HEK293 (cell line): ENCODE measurements at regions not wholly inside any gene's neighbourhood (a gene's known extent, or its start where the extent isn't known, plus 50 kb on each side); places are given as distances from the start of the nearest gene placed in this dataset.
"Not testable (repeated sequence)": the region's sequence is repeated elsewhere in the genome, so short reads cannot be mapped to it uniquely, and the experiment has no call there.

Experiments used
- CTCF ChIA-PET: fragments of 350-600 bp; formaldehyde crosslinking; extraction: SDS; loops from one replicate; lab custom pipeline; 2021; ENCODE audit warnings: antibody characterized with exemption; lab: Yijun Ruan, JAX
- POLR2A ChIA-PET: fragments of 300-600 bp; formaldehyde crosslinking; extraction: SDS; loops from one replicate; lab custom pipeline; 2020; ENCODE audit warnings: antibody characterized with exemption, inconsistent platforms; lab: Yijun Ruan, JAX
- H3K27ac ChIP-seq: fragments of 200-500 bp; sonication (Bioruptor generic); 2 replicates; pipeline ENCODE4 v1.5.1; 2014; ENCODE audit warnings: low read depth, low read length, control low read depth, inconsistent platforms; ENCODE audit errors: extremely low read depth
- H3K36me3 ChIP-seq, 2 experiments: fragments of 200-500 bp in 1 of 2; sonication (Bioruptor generic) in 1 of 2; 1 replicate in 1 of 2; 2 replicates in 1 of 2; pipeline ENCODE4 v1.5.1; 2014 to 2017; ENCODE audit warnings: inconsistent platforms in 2 of 2, low read length in 2 of 2; ENCODE audit not compliant: control insufficient read depth in 2 of 2, insufficient read depth in 1 of 2
- H3K4me1 ChIP-seq: fragments of 200-500 bp; sonication (Bioruptor generic); 2 replicates; pipeline ENCODE4 v1.5.1; 2014; ENCODE audit warnings: mild to moderate bottlenecking, low read length, inconsistent platforms; ENCODE audit not compliant: control insufficient read depth, insufficient read depth
- H3K4me3 ChIP-seq: 2 replicates; pipeline ENCODE4 v1.5.1; 2011; ENCODE audit warnings: low read depth, mild to moderate bottlenecking, control low read depth, low read length, moderate library complexity
- H3K9me3 ChIP-seq: fragments of 200-500 bp; sonication (Bioruptor generic); 2 replicates; pipeline ENCODE4 v1.5.1; 2014; ENCODE audit warnings: low read depth, low read length, inconsistent platforms; ENCODE audit not compliant: control insufficient read depth, insufficient read depth
- KLF1 ChIP-seq: fragments of 450-650 bp; formaldehyde crosslinking; IDR thresholded peaks from 2 replicates; pipeline ENCODE4 v1.5.1; 2016; ENCODE audit warnings: missing biosample characterization, missing genetic modification characterization
- PRDM1 ChIP-seq: fragments of 450-650 bp; formaldehyde crosslinking; IDR thresholded peaks from 2 replicates; pipeline ENCODE4; 2016; ENCODE audit warnings: missing biosample characterization, missing genetic modification characterization
- ZEB2 ChIP-seq: fragments of 450-650 bp; formaldehyde crosslinking; IDR thresholded peaks from 2 replicates; pipeline ENCODE4 v1.5.1; 2016; ENCODE audit warnings: missing biosample characterization, missing genetic modification characterization
- ZNF366 ChIP-seq: fragments of 450-650 bp; formaldehyde crosslinking; conservative IDR thresholded peaks from 2 replicates; pipeline ENCODE4 v1.5.1; 2016; ENCODE audit warnings: missing biosample characterization, missing genetic modification characterization
- ZNF549 ChIP-seq: fragments of 450-650 bp; IDR thresholded peaks from 2 replicates; pipeline ENCODE4 v1.5.1; 2018; ENCODE audit warnings: missing biosample characterization, missing genetic modification characterization, mild to moderate bottlenecking, inconsistent platforms, moderate library complexity
- ZNF561 ChIP-seq: fragments of 450-650 bp; IDR thresholded peaks from 2 replicates; pipeline ENCODE4 v1.5.1; 2018; ENCODE audit warnings: missing biosample characterization, missing genetic modification characterization, borderline replicate concordance
- ZNF837 ChIP-seq: fragments of 450-650 bp; formaldehyde crosslinking; IDR thresholded peaks from 2 replicates; pipeline ENCODE4 v1.5.1; 2016; ENCODE audit warnings: missing biosample characterization, missing genetic modification characterization
- ZSCAN16 ChIP-seq: fragments of 450-650 bp; formaldehyde crosslinking; IDR thresholded peaks from 2 replicates; pipeline ENCODE4 v1.5.1; 2016; ENCODE audit warnings: missing biosample characterization, missing genetic modification characterization
- TF ChIP-seq, protein P1 (sequence below): fragments of 450-650 bp; formaldehyde crosslinking; IDR thresholded peaks from 2 replicates; pipeline ENCODE4 v1.5.1; 2016; ENCODE audit warnings: missing biosample characterization, missing genetic modification characterization
- TF ChIP-seq, protein P2 (sequence below): fragments of 450-650 bp; formaldehyde crosslinking; IDR thresholded peaks from 2 replicates; pipeline ENCODE4 v1.5.1; 2017; ENCODE audit warnings: missing biosample characterization, missing genetic modification characterization

DNA sequence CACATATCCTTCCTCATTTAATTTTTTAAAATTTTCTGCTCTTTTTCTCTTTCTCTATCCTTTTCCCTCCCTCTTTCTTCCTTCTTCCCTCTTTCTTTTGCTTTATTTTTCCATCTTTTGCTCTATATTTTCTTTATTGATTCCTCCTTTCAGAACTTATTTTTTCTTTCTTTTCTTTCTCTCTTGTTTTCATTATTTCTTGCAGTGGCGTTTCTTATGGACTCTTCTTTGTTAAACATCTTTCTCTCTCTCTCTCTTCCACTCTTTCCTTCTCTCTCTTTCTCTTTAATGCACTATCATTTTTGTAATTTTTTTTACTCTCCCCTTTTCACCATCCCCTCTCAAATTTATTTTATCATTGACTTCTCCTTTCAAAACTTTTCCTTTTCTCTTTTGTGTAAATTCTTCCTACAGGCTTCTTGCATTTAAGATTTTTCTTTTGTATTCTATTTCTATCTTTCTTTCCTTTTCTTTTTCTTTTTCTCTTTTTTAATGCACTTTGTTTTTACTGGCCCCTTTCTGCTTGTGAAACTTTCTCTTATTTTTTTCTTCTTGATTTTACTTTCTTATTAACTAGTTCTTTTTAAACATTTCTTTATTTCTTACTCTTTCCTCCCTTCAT, 97.0 kb downstream of the RBMX2 start:
- Histone ChIP-seq H3K9me3 (no peaks in the 10 kb centered on the region), H3K4me3 (no peak overlapping the region), H3K27ac (no peak overlapping the region), H3K4me1 (no peaks in the 10 kb centered on the region), H3K36me3 (no peaks in the 10 kb centered on the region)
- POLR2A ChIA-PET, result no interaction called here
- CTCF ChIA-PET, result no interaction called here
- TF ChIP-seq ZNF366 (tag by site-specific recombination), result peak; percentile 68
- TF ChIP-seq PRDM1 (tag by site-specific recombination), result peak; percentile 97
- no peak for TF ChIP-seq ZEB2

DNA sequence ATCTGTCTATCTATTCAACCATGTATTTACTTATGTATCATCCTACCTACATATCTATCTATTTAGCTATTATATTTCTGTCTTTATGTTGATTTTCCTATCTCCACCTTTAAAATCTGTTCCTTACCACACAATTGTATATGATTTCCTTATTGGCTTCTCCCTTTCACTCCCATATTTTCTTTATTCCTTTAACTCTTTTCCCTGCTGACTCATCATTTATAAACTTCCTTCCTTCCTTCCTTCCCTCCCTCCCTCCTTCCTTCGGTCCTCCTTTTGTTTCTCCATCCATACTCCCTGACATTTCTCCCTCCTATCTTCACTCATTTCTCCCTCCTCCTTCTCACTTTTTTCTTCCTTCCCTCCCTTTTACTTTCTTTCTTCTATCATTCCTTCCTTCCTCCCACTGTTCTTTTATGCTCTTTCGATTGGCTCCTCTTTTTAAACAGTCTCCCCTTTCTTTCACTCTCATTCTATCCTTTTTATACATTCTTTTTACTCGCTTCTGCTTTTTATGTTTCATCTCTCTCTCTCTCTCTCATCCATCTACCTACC, 100.3 kb downstream of the RBMX2 start:
- Histone ChIP-seq H3K27ac (no peak overlapping the region), H3K4me1 (no peaks in the 10 kb centered on the region), H3K36me3 (no peaks in the 10 kb centered on the region), H3K4me3 (no peak overlapping the region), H3K9me3 (no peaks in the 10 kb centered on the region)
- ChIA-PET CTCF (interaction anchor here (0.6 to 0.9 kb wide), 4 partner anchors 61 to 493 kb away, joined by 4 to 6 read pairs (median 5); no protein-coding TSS in a partner anchor), POLR2A (interaction anchor here (0.7 kb wide), 1 partner anchor 121 kb away, joined by 3 read pairs; no protein-coding TSS in a partner anchor)
- TF ChIP-seq, protein P1, sequence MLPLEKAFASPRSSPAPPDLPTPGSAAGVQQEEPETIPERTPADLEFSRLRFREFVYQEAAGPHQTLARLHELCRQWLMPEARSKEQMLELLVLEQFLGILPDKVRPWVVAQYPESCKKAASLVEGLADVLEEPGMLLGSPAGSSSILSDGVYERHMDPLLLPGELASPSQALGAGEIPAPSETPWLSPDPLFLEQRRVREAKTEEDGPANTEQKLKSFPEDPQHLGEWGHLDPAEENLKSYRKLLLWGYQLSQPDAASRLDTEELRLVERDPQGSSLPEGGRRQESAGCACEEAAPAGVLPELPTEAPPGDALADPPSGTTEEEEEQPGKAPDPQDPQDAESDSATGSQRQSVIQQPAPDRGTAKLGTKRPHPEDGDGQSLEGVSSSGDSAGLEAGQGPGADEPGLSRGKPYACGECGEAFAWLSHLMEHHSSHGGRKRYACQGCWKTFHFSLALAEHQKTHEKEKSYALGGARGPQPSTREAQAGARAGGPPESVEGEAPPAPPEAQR (tag by site-specific recombination), result no peak
- TF ChIP-seq ZNF561 (tag by site-specific recombination) (no peak), ZSCAN16 (tag by site-specific recombination) (no peak), ZNF366 (tag by site-specific recombination) (0 out of 2 replicates have a peak, but pooled peaks have one; percentile 52), KLF1 (no peak), PRDM1 (tag by site-specific recombination) (peak; percentile 93)
- TF ChIP-seq, protein P2, sequence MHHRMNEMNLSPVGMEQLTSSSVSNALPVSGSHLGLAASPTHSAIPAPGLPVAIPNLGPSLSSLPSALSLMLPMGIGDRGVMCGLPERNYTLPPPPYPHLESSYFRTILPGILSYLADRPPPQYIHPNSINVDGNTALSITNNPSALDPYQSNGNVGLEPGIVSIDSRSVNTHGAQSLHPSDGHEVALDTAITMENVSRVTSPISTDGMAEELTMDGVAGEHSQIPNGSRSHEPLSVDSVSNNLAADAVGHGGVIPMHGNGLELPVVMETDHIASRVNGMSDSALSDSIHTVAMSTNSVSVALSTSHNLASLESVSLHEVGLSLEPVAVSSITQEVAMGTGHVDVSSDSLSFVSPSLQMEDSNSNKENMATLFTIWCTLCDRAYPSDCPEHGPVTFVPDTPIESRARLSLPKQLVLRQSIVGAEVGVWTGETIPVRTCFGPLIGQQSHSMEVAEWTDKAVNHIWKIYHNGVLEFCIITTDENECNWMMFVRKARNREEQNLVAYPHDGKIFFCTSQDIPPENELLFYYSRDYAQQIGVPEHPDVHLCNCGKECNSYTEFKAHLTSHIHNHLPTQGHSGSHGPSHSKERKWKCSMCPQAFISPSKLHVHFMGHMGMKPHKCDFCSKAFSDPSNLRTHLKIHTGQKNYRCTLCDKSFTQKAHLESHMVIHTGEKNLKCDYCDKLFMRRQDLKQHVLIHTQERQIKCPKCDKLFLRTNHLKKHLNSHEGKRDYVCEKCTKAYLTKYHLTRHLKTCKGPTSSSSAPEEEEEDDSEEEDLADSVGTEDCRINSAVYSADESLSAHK, result no peak

DNA sequence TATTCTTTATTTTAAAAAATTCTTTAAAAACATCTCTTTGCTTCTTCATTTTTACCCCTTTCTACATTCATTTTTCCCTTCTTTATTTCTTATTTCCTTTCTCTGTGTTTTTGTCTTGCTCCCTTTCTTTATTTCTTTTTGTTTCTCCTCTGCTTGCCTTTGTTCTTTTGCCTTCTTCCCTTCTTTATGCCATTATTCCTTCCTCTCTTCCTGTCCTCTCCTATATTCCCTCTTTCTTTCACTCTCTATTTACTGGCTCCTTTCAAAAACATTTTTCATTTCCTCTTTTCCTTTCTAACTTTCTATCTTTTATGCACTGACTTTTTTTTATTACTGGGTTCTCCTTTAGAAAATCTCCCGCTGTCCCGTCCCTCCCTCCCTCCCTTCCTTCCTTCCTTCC, 102.2 kb downstream of the RBMX2 start:
- no peak overlapping the region for H3K4me3 ChIP-seq
- ChIA-PET CTCF (no interaction called here), POLR2A (no interaction called here)
- H3K4me1 ChIP-seq, result no peaks in the 10 kb centered on the region
- H3K27ac ChIP-seq, result no peak overlapping the region
- TF ChIP-seq PRDM1 (tag by site-specific recombination) (peak; percentile 86), ZNF366 (tag by site-specific recombination) (peak; percentile 51), ZNF549 (tag by site-specific recombination) (no peak)
- H3K36me3 ChIP-seq, result no peaks in the 10 kb centered on the region
- H3K9me3 ChIP-seq, result no peaks in the 10 kb centered on the region

DNA sequence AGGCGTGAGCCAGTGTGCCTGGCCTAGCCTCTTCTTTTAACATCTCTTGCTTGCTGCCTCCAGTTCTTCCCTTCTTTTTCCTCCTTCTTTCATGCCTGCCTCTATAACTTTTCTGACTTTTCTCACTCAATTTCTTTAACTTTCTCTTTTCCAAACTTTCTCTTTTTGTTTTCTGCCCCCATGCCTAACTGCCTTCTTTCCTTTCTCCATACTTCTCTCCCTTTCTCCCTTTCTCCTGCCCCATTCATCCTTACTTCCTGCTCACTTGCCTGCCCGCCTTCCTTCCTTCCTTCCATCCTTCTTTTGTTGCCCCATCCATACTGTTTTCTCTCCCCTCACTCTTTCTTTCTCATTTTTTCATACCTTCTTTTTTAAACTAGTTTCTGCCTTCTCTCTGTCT, 105.2 kb downstream of the RBMX2 start:
- Histone ChIP-seq H3K36me3 (no peaks in the 10 kb centered on the region), H3K4me1 (no peaks in the 10 kb centered on the region), H3K4me3 (no peak overlapping the region), H3K9me3 (no peaks in the 10 kb centered on the region), H3K27ac (no peak overlapping the region)
- ChIA-PET CTCF (no interaction called here), POLR2A (no interaction called here)
- peak; percentile 99 for TF ChIP-seq PRDM1 (tag by site-specific recombination)
- no peak for TF ChIP-seq ZNF837

DNA sequence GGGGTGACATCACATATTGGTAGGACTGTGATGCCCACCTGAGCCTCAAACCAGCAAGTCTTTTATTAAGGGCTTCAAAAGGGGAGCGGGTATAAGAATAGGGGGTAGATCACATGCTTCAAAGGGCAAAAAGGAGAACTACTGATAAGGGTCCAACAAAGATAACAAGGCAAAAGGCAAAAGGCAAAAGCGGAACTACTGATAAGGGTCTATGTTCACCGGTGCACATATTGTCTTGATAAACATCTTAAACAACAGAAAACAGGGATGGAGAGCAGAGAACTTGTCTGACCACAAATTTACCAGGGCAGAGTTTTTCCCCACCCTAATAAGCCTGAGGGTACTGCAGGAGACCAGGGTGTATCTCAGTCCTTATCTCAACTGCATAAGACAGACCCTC, 110.7 kb downstream of the RBMX2 start:
- CTCF ChIA-PET, H3K9me3 ChIP-seq, H3K4me1 ChIP-seq, H3K4me3 ChIP-seq, H3K27ac ChIP-seq, POLR2A ChIA-PET, H3K36me3 ChIP-seq: not testable (repeated sequence)
